RPMI8226 (cell line): ENCODE measurements at regions not wholly inside any gene's neighbourhood (a gene's known extent, or its start where the extent isn't known, plus 50 kb on each side); places are given as distances from the start of the nearest gene placed in this dataset.
"Not testable (repeated sequence)": the region's sequence is repeated elsewhere in the genome, so short reads cannot be mapped to it uniquely, and the experiment has no call there.

Source experiments
- DNase-seq: peaks from one replicate; pipeline ENCODE4 v3.0.0-alpha.2; 2015

DNA sequence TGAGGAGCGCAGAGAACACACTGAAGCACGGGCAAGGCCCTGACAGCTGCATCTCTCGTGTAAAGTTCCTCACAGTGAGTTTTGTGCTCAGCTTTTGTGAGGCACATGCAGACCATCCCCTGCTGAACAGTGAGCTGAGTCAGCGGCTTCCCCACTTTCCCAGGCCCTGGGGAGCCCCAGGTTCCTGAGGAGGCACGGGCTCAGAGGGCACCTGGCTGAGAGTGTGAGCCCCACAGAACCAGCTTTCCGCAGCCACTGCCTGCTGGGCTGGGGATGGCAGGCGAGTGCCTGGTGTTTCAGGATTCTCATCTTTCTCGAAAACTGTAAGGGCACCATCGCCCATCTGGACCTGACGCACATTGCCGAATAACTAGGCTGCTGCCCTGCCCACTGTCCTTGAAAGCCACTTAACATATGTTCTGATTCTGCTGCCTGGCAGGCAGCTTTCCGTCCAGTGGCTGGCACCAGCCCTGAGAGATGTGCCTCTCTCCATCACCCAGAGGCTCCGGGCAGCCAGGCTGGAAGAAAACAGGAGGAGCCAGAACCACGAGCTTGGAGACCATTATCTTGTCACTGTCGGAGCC, 266.7 kb upstream of the FOXF1 start:
- no peak for DNase-seq

DNA sequence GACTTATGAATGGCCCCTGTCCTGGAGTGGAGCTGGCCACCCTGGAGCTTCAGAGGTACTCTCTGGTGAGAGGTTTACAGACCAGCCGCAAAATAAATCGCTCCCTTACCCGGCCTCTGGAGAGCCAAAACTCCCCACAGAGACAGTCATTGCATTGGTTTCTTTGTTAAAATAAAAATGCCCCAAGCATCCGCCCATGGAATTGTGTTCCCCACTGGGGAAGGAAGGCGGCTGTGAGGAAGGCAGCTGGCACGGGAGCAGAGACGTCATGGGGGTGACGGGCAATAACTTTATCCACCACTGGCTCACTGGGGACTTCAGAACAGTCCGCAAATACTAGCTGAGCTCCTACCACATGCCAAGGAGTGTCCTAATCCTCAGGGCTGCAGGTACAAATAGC, 266.2 kb upstream of the FOXF1 start:
- DNase-seq, result no peak

GRCh38 chr16:86244936-86245335, 265.4 kb upstream of the FOXF1 start:
- no peak for DNase-seq

GRCh38 chr16:86245351-86245750, 265.0 kb upstream of the FOXF1 start:
- DNase-seq, result no peak

DNA sequence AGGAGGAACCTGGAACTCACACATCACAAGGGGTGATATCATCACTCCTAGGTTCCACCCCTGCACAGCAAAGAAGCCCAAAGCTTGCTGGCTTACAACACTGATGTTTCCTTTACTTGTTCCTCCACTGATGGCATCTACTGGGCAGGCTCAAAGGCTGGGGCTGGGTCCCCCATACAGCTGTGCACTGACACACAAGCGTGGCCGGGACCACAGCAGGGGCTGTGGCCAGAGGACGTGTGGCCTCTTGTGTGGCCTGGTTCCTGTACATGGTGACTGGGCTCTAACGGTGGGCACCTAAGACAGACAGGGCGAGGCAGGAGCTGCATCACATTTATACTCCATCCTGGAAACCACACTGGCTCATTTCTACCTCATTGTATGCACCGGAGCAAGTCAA, 264.4 kb upstream of the FOXF1 start:
- no peak for DNase-seq

DNA sequence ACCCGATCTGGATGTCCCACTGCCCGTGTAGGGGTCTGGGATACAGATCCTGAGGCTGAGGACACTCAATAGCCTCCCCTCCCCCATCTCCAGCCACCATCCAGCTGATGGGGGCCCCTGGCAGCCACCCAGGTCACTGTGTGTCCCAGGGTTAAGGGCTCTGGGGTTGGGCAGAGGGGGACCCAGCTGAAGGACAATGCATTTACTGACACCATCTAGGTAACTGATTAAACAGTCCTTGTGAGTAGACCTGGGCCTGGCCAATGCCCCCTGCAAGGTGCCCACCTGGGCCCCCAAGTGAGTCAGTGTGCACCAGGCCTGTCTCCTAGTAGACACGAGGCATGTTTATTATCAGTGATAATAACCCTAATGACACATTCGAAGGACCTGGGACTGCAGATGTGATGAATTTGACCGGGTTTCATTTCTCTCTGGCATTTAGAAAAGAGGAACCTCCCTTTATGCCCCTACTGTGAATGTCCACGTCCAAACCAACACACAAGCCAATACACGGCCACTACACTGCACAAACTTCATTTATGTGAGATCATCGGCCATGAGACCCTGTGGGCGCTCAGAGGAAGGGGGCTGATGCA, 261.9 kb upstream of the FOXF1 start:
- DNase-seq, result no peak

DNA sequence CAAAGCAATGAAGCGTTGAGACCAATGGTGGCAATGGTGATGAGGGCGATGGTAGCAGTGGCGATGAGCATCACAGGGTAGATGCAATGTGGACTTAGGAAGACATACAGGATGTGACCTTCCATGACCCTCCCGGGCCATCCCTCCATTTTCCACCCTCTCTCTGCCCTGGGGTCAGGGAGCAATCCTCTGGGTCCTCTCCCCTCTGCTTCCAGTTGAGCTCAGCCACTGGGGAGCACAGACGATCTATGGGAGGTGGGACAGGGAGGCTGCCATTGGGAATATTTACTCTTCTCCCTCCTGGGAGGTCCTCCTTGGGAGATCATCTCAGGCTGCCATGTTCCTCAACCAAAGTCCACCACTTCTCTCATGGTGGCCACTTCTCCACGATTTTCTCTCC, 260.7 kb upstream of the FOXF1 start:
- DNase-seq, result no peak

DNA sequence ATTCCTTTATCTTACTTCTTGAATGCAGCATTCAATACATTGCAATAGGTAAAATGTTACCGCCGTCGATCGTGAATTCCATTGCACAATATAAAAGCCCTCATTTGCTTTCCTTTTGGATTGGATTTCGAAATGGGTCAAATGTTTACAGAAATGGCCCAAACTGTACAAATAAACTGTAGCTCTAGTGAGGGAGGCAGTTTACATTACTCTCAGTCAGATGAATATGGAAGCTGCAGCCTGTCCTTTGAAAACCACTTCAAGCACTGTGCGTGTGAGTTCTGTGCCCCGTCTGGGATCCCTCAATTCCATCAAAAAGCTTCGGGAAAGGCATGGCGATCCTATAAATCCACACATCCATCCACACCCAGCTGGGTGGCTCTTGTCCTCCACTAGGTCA, 258.6 kb upstream of the FOXF1 start:
- DNase-seq, result no peak

DNA sequence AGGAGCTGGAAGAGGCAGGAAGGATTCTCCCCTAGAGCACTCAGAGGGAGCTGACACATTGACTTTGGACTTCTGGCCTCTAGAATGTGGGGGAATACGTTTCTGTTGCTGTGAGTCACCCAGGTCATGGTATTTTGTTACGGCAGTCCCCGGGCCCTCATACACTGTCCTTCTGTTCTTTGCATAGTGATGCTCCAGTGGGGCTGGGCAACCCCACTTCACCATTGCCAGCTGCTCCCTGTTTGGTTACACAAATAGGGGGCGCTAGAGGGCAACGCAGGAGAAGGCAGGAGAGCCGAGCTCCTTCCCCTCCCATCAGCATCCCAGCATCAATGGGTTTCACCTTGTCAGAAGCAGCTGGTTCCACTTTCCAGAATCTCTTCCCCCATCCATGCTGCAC, 257.7 kb upstream of the FOXF1 start:
- peak; percentile 19 for DNase-seq

- DNase-seq, result no peak
Observed at GRCh38 chr16:86255966-86256365, 254.4 kb upstream of the FOXF1 start.

- DNase-seq, result no peak
Observed at GRCh38 chr16:86256995-86257394, 253.3 kb upstream of the FOXF1 start.

DNA sequence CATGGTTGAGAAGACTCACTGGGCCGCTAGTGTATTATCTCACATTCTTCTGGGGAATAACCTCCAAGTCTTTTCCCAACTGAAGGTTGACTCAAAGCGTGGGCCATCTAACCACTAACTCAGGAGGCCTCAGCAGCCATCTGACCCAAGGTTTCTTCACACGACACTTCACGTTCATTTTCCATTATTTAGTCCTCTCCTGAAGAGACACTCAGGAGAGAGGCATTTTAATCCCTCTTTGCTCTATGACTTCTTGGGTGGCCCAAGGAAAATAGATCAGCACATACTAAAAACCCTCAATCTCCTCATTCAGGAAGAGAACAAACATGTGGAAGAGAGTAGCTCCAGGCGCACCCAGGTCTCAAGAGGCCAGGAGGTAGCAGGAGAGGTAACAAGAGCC, 252.8 kb upstream of the FOXF1 start:
- no peak for DNase-seq

- no peak for DNase-seq
Observed at GRCh38 chr16:86258713-86259112, 251.6 kb upstream of the FOXF1 start.

DNA sequence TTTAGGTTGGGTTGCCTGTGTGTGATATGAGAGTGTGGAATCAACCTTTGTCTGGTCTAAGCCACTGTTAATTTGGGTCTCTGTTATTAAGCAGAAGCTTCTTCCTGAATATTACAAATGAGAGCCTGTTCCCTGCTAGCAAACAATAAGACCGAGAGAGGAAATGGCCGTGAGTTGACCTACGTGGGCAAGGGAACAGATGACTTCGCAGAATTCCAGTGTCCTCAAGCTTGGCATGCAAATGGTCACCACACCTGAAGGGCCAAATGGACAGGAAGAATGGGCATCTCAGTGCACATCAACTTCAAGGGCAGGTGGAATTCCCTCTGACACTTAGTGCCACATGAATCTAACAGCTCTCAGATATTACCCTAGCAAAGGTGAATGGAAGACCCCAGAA, 250.8 kb upstream of the FOXF1 start:
- DNase-seq, result no peak

GRCh38 chr16:86261379-86261778, 248.9 kb upstream of the FOXF1 start:
- DNase-seq, result peak; percentile 26

GRCh38 chr16:86267657-86268056, 242.7 kb upstream of the FOXF1 start:
- not testable (repeated sequence) for DNase-seq

GRCh38 chr16:86270696-86271095, 239.6 kb upstream of the FOXF1 start:
- no peak for DNase-seq

DNA sequence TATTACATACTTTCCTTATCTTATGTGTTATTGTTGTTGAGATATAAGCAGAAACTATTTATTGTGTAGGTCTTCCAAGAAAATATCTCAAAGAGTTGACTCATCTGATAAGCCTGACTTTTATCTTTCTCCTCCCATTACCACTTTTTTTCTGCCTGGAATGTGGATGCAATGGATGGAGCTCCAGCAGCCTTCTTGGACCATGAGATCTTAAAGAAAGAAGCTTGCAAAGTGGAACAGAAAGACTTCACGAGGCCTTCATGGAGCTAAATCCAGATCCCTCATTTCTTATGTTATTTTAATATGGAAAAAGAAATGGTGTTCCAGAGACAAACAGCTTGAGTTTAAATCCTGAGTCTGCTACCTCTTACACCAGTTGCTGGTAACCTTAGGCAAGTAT, 237.6 kb upstream of the FOXF1 start:
- no peak for DNase-seq

DNA sequence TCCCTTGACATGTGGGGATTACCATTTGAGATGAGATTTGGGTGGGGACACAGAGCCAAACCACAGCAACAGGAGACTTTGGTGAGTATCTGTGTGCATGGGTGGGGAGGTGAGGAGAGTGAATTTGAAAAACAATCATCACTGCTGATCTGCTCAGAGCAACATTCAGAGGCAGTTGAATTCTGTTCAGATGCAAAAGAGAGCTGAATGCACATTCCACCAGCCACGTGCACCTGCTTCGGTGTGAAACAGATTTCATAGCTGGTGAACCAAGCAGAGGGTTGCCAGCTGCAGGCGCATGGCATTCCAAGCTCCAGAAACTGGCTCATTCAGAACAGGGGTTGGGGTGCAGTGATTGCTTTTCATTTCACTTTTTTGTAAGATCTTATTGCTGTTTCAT, 233.1 kb upstream of the FOXF1 start:
- DNase-seq, result no peak

- not testable (repeated sequence) for DNase-seq
Observed at GRCh38 chr16:86277859-86278258, 232.5 kb upstream of the FOXF1 start.

DNA sequence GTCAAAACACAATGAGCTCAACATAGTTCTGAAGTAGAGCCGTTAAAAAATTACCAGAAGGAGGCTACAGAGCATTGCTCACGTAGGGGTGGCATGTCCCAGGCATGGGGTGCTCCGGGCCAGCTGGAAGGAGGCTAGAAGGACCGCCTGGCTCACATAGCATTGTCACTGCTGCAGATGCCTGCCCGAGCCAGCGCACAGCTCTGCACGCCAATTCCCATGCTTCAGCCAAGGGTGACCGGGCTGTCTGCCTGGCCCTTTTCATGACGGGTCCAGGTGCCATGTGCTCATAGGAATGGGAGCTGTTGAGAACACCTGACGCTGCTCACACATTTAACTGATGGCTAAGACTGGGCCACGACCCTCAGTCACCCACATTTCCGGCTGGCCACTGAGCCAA, 228.9 kb upstream of the FOXF1 start:
- DNase-seq, result no peak

DNA sequence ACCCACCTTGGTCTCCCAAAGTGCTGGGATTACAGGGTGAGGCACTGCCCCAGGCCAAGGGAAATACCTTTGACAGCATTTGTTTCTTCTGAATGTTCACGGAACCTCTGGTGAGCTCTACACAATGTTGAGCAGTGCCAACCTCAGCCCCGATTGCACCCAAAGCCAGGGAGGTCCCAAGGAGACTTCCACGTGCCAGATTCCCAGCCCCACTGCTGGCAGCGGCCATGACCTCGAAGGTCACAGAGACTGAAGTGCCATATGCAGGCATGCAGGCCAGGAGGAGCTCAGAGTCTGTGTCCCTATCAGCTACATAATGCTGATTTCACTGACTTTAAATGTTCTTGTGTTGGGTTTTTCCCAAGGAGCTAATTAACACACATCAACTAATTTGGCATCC, 226.4 kb upstream of the FOXF1 start:
- DNase-seq, result no peak

DNA sequence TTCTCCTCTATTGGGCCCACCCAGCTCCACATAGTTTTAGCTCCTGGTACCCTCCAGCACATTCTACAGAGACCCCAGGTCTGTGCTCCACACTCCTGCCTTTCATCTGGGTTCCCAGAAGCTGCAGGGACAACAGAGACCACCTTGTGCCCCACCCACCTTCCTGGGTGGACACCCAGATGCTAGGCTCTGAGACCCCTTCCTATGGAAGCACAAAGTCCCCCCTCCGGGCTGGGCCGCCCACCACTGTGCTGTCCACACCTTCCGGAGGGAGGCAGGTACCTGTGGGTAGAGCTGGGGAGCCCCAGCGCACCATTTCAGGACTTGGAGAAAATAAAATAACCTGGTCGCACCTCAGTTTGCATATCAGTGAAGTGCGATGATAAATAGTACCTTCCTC, 224.9 kb upstream of the FOXF1 start:
- no peak for DNase-seq

DNA sequence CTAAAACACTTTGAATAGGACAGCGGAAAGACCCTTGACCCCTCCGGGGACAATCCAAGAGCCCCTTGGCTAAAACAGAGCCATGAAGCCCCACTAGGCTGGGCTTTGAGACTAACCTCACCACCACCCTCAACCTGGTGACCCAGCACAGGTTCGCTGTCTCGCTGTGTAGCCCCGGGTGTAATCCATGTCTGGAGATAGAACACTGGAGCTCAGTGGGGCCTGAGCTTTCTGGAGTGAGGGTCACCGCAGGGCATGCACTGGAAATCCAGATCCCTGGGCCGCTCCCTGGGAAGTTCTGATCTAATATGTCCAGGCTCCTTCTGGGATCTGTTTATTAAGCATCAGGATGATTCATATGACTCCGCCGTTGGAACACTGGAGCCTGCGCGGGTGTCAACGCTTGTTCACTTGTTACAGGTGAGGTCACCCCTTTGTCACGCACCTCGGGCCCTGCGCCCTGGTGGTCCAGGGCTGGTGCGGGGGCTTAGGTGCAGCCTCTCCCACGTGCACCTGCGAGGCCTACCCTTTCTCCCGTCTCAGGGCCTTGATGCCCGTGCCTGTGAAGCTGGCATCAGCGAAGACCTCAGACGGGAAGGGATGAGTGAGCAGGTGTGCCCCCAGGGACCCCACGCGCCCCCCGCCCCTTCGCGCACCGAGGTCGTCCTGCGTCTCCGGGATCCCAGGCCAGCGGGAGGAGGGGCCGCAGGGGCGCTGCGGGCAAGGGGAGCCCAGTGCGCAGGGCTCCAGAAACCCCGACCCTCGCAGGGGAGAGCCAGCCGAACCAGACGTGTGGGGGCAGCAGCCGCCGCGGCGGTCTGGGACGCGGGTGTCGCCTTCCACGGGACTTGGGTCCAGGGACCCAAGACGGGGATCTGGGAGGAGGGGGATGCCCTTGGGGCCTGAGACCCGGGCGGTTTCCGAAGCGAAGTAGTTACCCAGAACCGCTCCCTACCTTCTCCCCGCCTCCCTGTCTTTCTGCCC, 224.1 kb upstream of the FOXF1 start:
- DNase-seq, result no peak
